NCI-H2227 (cell line): ENCODE measurements at regions not wholly inside any gene's neighbourhood (a gene's known extent, or its start where the extent isn't known, plus 50 kb on each side); places are given as distances from the start of the nearest gene placed in this dataset.

ENCODE experiments used
- DNase-seq: peaks from one replicate; lab custom pipeline; 2025; ENCODE audit not compliant: unreplicated experiment; lab: John Stamatoyannopoulos, UW

- DNase-seq: no peak
Measured at GRCh38 chr3:5068531-5069050, 53.5 kb upstream of the ARL8B start.

- no peak for DNase-seq
Measured at GRCh38 chr3:5069627-5070026, 52.5 kb upstream of the ARL8B start.

GRCh38 chr3:5071061-5071460 is 51.0 kb upstream of the ARL8B start:
- no peak for DNase-seq

GRCh38 chr3:5072100-5072816 is 49.8 kb upstream of the ARL8B start:
- DNase-seq: no peak
